HG03103 (cell line): ENCODE measurements at regions not wholly inside any gene's neighbourhood (a gene's known extent, or its start where the extent isn't known, plus 50 kb on each side); places are given as distances from the start of the nearest gene placed in this dataset.
"Not testable (repeated sequence)": the region's sequence is repeated elsewhere in the genome, so short reads cannot be mapped to it uniquely, and the experiment has no call there.

ENCODE experiments used
- ATAC-seq: cut with Tn5 transposase; IDR thresholded peaks from one replicate; pipeline ENCODE4 v1.9.1; 2021; ENCODE audit warnings: low read depth; ENCODE audit not compliant: unreplicated experiment

DNA sequence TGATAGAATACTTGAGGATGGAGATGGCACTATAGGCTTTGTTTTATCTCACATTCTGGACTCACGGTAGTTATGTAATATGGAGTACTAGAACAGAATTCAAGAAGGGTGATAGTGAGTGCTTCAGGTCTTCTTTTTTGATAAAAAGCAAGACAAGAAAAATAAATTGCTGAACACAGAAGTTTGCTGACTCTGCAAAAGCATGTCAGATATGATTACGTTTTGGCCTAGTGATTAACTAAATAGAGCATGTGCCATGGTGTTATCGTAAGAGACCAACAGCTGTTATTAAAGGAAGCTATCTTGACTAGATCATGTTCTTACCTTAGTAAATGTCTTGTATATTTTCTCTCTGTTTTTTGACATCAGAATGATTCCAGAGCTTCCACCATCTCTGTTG is 436.9 kb upstream of the LCORL start:
- no peak for ATAC-seq

DNA sequence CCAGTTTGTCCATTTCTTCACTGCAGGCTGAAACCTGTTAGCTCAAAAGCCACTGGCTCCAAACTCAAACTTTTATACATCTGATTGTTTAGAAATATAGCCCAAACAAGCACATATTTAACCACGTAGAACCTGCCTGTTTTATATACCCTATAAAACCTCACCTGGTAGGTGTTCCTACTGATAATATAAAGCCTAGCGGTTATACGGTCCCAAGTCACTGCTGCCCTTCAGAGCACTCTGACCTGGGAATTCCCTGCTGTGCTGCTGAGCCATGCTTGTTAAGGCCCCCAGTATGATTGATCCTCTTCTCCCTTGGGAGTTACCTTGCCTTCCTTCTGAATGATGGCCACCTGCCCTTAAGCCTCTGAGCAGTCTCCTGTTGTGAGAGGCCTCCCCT is 432.8 kb upstream of the LCORL start:
- no peak for ATAC-seq

DNA sequence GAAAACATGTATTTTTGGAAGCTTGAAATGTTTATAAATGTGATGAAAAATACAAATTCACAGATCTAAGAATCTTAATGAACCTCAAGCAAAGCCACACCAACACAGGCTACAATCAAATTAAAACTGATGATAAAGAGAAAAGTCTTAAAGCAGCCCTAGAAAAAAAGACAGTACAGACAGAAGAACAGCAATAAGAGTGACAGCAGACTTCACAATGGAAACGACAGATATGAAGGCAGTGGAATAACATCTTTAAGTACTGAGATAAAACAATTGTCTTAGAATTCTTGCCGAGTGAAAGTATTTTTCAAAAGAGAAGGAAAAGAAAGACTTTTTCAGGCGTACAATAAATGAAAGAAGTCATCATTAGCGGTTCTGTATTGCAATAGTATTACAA is 423.6 kb upstream of the LCORL start:
- no peak for ATAC-seq

GRCh38 chr4:18444206-18444605 is 422.7 kb upstream of the LCORL start:
- no peak for ATAC-seq

DNA sequence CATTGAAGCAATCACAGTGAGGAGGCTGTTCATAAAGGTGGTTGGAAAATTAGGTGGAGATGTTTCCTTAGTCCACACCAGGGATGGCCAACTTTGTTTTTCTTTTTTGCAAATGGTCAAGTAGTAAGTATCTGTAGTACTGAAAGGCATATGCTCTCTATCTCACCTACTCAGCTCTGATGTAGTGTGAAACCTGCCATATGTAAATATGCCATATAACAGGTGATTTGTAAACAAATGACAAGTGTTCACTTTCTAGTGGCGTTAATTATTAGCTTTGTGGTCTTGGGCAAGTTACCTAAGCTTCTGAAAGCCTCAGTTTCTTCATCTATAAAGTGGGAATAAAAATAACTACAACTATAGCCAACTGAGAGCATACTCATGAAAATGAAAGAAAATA is 421.4 kb upstream of the LCORL start:
- no peak for ATAC-seq

GRCh38 chr4:18441676-18442075 is 420.1 kb upstream of the LCORL start:
- no peak for ATAC-seq

- ATAC-seq: no peak
These were observed 419.6 kb upstream of the LCORL start for GRCh38 chr4:18441203-18441590.

- no peak for ATAC-seq
These were observed 419.1 kb upstream of the LCORL start for GRCh38 chr4:18440527-18441202.

DNA sequence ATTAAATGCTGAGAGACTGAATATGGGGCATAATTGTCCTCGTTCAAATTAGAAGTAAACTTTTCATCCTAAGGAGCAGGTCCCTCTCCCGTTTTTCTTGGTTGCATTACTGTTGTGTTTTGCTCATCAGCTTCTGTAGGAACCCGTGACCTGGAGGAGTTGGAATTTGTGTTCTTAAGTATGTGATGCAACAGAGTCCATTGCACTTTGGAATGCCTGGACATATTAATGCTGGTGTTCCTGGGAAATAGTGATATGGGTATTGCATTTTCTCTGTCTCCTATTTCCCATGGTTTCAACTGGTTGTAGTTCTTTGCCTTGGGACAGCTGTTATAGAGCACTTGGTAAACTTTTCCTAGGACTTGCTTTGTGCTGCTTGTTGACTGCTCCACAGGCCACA is 417.8 kb upstream of the LCORL start:
- no peak for ATAC-seq

- no peak for ATAC-seq
These were observed 414.2 kb upstream of the LCORL start for GRCh38 chr4:18435781-18436180.

GRCh38 chr4:18422685-18423084 is 401.1 kb upstream of the LCORL start:
- no peak for ATAC-seq

- no peak for ATAC-seq
These were observed 400.0 kb upstream of the LCORL start for GRCh38 chr4:18421519-18421918.

- no peak for ATAC-seq
These were observed 398.2 kb upstream of the LCORL start for GRCh38 chr4:18419780-18420179.

GRCh38 chr4:18418195-18418898 is 396.8 kb upstream of the LCORL start:
- ATAC-seq: not testable (repeated sequence)

DNA sequence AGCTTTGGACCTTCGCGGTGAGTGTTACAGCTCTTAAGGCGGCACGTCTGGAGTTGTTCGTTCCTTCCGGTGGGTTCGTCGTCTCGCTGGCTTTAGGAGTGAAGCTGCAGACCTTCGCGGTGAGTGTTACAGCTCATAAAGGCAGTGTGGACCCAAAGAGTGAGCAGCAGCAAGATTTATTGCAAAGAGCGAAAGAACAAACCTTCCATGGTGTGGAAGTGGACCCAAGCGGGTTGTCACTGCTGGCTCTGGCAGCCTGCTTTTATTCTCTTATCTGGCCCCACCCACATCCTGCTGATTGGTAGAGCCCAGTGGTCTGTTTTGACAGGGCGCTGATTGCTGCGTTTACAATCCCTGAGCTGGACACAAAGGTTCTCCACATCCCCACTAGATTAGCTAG is 396.1 kb upstream of the LCORL start:
- not testable (repeated sequence) for ATAC-seq

GRCh38 chr4:18406264-18406663 is 384.7 kb upstream of the LCORL start:
- ATAC-seq: no peak

GRCh38 chr4:18405054-18405453 is 383.5 kb upstream of the LCORL start:
- ATAC-seq: no peak

DNA sequence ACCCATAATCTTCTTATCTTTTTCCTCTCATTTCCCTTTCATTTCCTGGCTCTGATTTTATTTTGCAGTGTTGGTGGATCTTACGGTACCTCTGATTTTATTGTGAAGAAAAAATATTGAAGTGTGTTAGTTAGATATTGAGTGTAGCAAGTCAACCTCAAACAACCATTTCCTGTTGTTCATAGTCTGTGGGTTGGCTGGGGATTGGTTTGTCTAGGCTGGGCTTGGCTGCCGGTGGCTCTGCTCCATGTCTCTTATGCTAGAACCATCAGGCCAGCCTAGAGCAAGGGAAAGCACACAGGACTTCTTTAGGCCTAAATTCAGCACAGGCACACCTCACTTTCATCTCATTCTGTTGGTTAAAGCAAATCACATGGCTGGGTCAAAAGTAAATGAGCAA is 383.1 kb upstream of the LCORL start:
- ATAC-seq: no peak

DNA sequence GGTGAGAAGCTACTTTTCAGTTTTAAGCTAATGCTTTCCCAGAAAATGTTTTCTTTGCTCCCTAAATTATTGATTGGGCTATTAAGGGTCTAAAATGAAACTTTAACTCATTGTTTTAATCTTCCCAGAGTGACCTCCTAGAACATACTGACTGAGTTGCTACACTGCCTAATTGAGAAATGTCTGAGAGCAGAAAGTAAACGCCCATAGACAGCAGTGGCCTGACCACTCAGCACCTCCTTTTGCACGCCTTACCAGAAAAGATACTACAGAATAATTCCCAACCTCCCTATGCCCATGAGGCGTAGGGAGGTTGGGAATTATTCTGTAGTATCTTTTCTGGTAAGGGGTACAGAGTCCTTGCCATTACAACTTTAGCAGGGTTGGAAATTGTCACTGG is 381.8 kb upstream of the LCORL start:
- no peak for ATAC-seq

- no peak for ATAC-seq
These were observed 380.3 kb upstream of the LCORL start for GRCh38 chr4:18401868-18402267.

GRCh38 chr4:18401425-18401824 is 379.9 kb upstream of the LCORL start:
- ATAC-seq: no peak

DNA sequence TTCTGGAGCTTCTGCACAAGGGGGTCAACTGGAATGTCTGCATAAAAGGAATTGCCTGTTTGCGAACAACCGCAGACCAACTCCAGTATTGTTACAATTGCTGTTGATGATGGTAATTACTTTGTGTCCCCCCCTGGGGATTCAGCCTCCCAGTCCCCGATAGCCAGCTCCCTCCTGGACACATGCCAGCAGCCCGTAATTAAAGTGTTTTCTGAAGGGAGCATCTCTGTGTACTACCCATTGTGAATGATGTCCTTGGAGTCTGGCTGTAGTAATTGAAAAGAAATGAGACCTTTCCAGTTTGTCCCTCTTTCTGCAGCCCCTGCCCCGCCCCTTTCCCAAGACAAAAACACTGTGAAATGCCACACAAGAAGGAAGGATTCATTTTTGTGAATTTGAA is 377.1 kb upstream of the LCORL start:
- ATAC-seq: no peak
